ENCODE measurements at regions not wholly inside any gene's neighbourhood (a gene's known extent, or its start where the extent isn't known, plus 50 kb on each side); places are given as distances from the start of the nearest gene placed in this dataset.
A peak's percentile ranks its signal among the peaks of the same experiment; 100 is the strongest.

DNA sequence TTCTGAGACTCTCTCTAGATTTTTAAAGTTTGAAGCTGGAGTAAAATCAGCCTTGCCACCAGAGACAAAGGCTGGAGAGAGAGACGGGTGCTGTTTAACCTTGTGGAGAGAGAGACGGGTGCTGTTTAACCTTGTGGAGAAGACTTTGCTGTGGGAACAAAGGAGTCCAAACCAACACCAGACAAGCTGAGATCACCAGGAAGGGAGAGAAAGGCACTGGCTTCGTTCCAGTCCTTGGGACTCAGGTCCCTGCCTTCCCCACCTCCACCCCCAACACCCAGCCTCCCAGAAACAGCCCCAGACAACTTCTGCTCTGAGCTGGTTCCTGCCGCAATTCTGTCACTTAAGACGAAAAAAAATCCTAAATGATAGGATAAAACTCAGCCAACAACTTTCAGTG is 1389.3 kb downstream of the AACS start:
- Histone ChIP-seq H3K27ac (ENCODE audit: poor library complexity, severe bottlenecking) (peak overlapping the region; percentile 20), H3K4me3 (ENCODE audit: severe bottlenecking) (no peak overlapping the region), H3K36me3 (ENCODE audit: low read depth) (no peaks in the 10 kb centered on the region), H3K4me1 (ENCODE audit: insufficient read depth, poor library complexity, severe bottlenecking) (peaks cover 8% of the 10 kb centered on the region), H3K27me3 (ENCODE audit: insufficient read depth, poor library complexity, severe bottlenecking) (no peaks in the 10 kb centered on the region), H3K9me3 (ENCODE audit: severe bottlenecking) (no peaks in the 10 kb centered on the region)
- no peak for ATAC-seq (ENCODE audit: low read depth)
- no peak for DNase-seq (ENCODE audit: low spot score)
- TF ChIP-seq, protein P1, sequence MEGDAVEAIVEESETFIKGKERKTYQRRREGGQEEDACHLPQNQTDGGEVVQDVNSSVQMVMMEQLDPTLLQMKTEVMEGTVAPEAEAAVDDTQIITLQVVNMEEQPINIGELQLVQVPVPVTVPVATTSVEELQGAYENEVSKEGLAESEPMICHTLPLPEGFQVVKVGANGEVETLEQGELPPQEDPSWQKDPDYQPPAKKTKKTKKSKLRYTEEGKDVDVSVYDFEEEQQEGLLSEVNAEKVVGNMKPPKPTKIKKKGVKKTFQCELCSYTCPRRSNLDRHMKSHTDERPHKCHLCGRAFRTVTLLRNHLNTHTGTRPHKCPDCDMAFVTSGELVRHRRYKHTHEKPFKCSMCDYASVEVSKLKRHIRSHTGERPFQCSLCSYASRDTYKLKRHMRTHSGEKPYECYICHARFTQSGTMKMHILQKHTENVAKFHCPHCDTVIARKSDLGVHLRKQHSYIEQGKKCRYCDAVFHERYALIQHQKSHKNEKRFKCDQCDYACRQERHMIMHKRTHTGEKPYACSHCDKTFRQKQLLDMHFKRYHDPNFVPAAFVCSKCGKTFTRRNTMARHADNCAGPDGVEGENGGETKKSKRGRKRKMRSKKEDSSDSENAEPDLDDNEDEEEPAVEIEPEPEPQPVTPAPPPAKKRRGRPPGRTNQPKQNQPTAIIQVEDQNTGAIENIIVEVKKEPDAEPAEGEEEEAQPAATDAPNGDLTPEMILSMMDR (IDR thresholded peaks at IDR 0.05; ENCODE audit: poor library complexity, severe bottlenecking), result no peak

DNA sequence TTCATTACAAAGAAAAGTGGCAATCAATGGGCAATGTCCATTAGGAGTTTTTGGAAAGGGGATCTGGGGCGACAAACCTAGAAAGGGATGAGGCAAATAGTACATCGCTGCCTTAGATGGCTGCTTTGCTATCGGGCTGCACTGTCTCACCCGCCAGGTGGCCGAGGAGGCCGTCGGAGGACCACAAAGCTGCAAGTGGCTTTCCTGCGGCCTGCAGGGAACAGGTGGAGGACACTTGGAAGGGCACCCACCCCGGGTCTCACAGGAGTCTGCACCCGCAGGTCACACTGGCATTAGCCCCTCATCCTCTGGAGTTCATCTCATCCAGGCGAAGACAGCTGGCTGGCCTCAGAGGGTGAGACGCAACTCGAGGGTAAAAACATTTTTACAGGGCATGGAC is 1392.5 kb downstream of the AACS start:
- no peak overlapping the region for H3K4me3 ChIP-seq (ENCODE audit: severe bottlenecking)
- H3K27ac ChIP-seq (ENCODE audit: poor library complexity, severe bottlenecking), result no peak overlapping the region
- no peaks in the 10 kb centered on the region for H3K27me3 ChIP-seq (ENCODE audit: insufficient read depth, poor library complexity, severe bottlenecking)
- H3K4me1 ChIP-seq (ENCODE audit: insufficient read depth, poor library complexity, severe bottlenecking), result peaks cover 11% of the 10 kb centered on the region
- no peak for DNase-seq (ENCODE audit: low spot score)
- no peaks in the 10 kb centered on the region for H3K36me3 ChIP-seq (ENCODE audit: low read depth)
- H3K9me3 ChIP-seq (ENCODE audit: severe bottlenecking), result no peaks in the 10 kb centered on the region
- TF ChIP-seq, protein P1 (IDR thresholded peaks at IDR 0.05; ENCODE audit: poor library complexity, severe bottlenecking), result no peak
- ATAC-seq (ENCODE audit: low read depth), result no peak

DNA sequence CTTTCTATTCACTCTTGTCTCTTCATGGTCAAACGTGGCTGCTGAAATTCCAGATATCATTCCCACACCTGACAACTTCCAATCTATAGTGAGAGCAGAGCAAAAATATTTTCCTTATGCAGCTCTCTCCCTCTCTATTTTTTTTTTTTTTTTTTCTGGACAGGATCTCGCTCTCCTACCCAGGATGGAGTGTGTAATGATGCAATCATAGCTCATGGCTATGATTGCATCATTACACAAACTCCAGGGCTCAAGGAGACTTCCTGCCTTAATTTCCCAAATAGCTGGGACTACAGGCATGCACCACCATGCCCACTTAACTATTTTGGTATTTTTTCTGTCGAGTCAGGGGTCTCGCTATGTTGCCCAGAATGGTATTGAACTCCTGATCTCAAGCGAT is 1398.9 kb downstream of the AACS start:
- DNase-seq (ENCODE audit: low spot score) (no peak), ATAC-seq (ENCODE audit: low read depth) (no peak)
- TF ChIP-seq, protein P1 (IDR thresholded peaks at IDR 0.05; ENCODE audit: poor library complexity, severe bottlenecking), result no peak

DNA sequence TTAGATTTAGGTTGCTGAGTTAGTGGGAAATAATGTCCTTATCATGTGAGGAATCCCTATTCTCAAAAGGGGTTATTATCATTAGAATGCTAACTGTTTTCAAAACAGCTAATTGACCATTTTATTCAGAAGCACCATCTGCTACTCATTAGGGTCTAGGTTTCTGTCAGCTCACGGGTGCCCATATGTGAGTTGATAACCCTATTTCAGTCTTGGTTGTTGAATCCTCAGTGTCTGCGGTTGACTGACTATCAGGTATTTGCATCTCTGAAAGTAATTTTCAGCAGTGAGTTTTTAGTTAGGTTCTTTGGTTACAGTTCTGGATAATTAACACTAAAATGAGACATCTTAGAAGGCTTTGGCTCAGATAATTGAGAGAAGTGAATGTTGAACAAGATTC is 1404.0 kb downstream of the AACS start:
- TF ChIP-seq, protein P1 (IDR thresholded peaks at IDR 0.05; ENCODE audit: poor library complexity, severe bottlenecking), result no peak
- ATAC-seq (ENCODE audit: low read depth), result no peak

More for the DNA sequence above, 1398.9 kb downstream of the AACS start:
- Histone ChIP-seq H3K27me3 (ENCODE audit: insufficient read depth, poor library complexity, severe bottlenecking) (no peaks in the 10 kb centered on the region), H3K36me3 (ENCODE audit: low read depth) (no peaks in the 10 kb centered on the region), H3K9me3 (ENCODE audit: severe bottlenecking) (no peaks in the 10 kb centered on the region), H3K4me3 (ENCODE audit: severe bottlenecking) (no peak overlapping the region), H3K27ac (ENCODE audit: poor library complexity, severe bottlenecking) (no peak overlapping the region), H3K4me1 (ENCODE audit: insufficient read depth, poor library complexity, severe bottlenecking) (peaks cover 8% of the 10 kb centered on the region)

DNA sequence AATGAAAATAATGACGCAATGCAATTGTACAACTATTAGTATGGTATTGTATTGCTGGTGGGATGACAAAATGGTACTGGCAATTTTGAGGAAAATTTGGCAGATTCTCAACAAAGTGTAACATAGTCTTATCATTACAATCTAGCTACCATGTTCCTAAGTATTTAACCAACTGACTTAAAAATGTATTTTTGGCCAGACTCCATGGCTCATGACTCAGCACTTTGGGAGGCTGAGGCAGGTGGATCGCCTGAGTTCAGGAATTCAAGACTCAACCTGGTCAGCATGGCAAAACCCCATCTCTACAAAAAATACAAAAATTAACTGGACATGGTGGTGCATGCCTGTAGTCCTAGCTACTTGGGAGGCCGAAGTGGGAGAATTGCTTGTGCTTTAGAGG is 1409.5 kb downstream of the AACS start:
- Histone ChIP-seq H3K36me3 (ENCODE audit: low read depth) (no peaks in the 10 kb centered on the region), H3K27me3 (ENCODE audit: insufficient read depth, poor library complexity, severe bottlenecking) (no peaks in the 10 kb centered on the region), H3K4me1 (ENCODE audit: insufficient read depth, poor library complexity, severe bottlenecking) (no peaks in the 10 kb centered on the region), H3K9me3 (ENCODE audit: severe bottlenecking) (peaks cover 9% of the 10 kb centered on the region), H3K4me3 (ENCODE audit: severe bottlenecking) (no peak overlapping the region), H3K27ac (ENCODE audit: poor library complexity, severe bottlenecking) (peak overlapping the region; percentile 2)
- DNase-seq (ENCODE audit: low spot score) (no peak), ATAC-seq (ENCODE audit: low read depth) (0 out of 3 replicates have a peak, but pooled peaks have one; percentile 19)
- TF ChIP-seq, protein P1 (IDR thresholded peaks at IDR 0.05; ENCODE audit: poor library complexity, severe bottlenecking), result no peak

More for the DNA sequence above, 1404.0 kb downstream of the AACS start:
- no peak overlapping the region for H3K27ac ChIP-seq (ENCODE audit: poor library complexity, severe bottlenecking)
- no peaks in the 10 kb centered on the region for H3K4me1 ChIP-seq (ENCODE audit: insufficient read depth, poor library complexity, severe bottlenecking)
- H3K4me3 ChIP-seq (ENCODE audit: severe bottlenecking), result no peak overlapping the region
- H3K9me3 ChIP-seq (ENCODE audit: severe bottlenecking), result peaks cover 5% of the 10 kb centered on the region
- DNase-seq (ENCODE audit: low spot score), result no peak
- H3K27me3 ChIP-seq (ENCODE audit: insufficient read depth, poor library complexity, severe bottlenecking), result no peaks in the 10 kb centered on the region
- H3K36me3 ChIP-seq (ENCODE audit: low read depth), result no peaks in the 10 kb centered on the region
